ENCODE measurements at regions not wholly inside any gene's neighbourhood (a gene's known extent, or its start where the extent isn't known, plus 50 kb on each side); places are given as distances from the start of the nearest gene placed in this dataset.

GRCh38 chr12:16688200-16688599 is 82.2 kb upstream of the LMO3 start:
- Mint-ChIP-seq H3K36me3 (no peaks in the 10 kb centered on the region), H3K27ac (0 out of 2 replicates have a peak overlapping the region, but pooled peaks have one; percentile 23), H3K9me3 (peaks cover 10% of the 10 kb centered on the region), H3K4me3 (no peak overlapping the region), H3K4me1 (0 out of 2 replicates have a peak, but pooled peaks cover 5% of the 10 kb centered on the region), H3K27me3 (ENCODE audit: low read depth) (no peaks in the 10 kb centered on the region)
- POLR2A ChIA-PET: no interaction called here
- DNase-seq (ENCODE audit: low spot score) (no peak), ATAC-seq (no peak)
- CTCF ChIA-PET: no interaction called here
- no peak for TF ChIP-seq E2F5 (CRISPR knock-in tag; IDR thresholded peaks at IDR 0.05)
- TF ChIP-seq ZNF121 (CRISPR knock-in tag; IDR thresholded peaks at IDR 0.05): no peak
- no peak for TF ChIP-seq MXD4 (CRISPR knock-in tag; IDR thresholded peaks at IDR 0.05; ENCODE audit: borderline replicate concordance)
- TF ChIP-seq ESRRA (CRISPR knock-in tag; IDR thresholded peaks at IDR 0.05; ENCODE audit: borderline replicate concordance): no peak
- TF ChIP-seq NFATC4 (CRISPR knock-in tag; IDR thresholded peaks at IDR 0.05): no peak

DNA sequence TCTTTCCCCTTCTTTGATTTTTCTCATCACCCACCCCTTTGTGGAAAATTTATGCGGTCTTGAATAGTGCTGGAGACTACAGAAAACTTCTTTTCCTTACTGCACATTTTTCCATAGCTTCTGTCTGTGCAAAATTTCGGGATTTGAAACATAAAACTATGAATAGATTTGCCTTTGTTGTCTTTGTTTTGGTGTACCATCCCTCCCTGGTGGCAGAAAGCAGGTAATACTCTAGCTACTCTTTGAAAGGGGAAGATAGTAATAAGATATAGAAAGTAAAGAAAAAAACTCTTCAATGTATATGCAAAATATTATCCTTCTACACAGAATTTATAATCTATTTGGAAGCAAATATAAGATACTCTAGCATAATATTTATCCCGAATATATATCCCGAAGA is 79.1 kb upstream of the LMO3 start:
- ATAC-seq (no peak), DNase-seq (ENCODE audit: low spot score) (no peak)
- Mint-ChIP-seq H3K27me3 (ENCODE audit: low read depth) (no peaks in the 10 kb centered on the region), H3K4me3 (no peak overlapping the region), H3K27ac (no peak overlapping the region), H3K4me1 (0 out of 2 replicates have a peak, but pooled peaks cover 3% of the 10 kb centered on the region), H3K9me3 (no peaks in the 10 kb centered on the region), H3K36me3 (no peaks in the 10 kb centered on the region)
- ChIA-PET CTCF (interaction anchor here (0.6 to 2.5 kb wide), 13 partner anchors 10 to 754 kb away, joined by 3 to 19 read pairs (median 5); no protein-coding TSS in a partner anchor), POLR2A (interaction anchor here (0.6 kb wide), 1 partner anchor 43 kb away, joined by 3 read pairs; no protein-coding TSS in a partner anchor)
- no peak for TF ChIP-seq ZBTB43 (CRISPR knock-in tag; IDR thresholded peaks at IDR 0.05)
- TF ChIP-seq SMAD3 (CRISPR knock-in tag; IDR thresholded peaks at IDR 0.05; ENCODE audit: borderline replicate concordance): no peak
- TF ChIP-seq ZNF425 (CRISPR knock-in tag; conservative IDR thresholded peaks at IDR 0.05): no peak
- no peak for TF ChIP-seq ZNF281 (CRISPR knock-in tag; IDR thresholded peaks at IDR 0.05)
- TF ChIP-seq, protein P1, sequence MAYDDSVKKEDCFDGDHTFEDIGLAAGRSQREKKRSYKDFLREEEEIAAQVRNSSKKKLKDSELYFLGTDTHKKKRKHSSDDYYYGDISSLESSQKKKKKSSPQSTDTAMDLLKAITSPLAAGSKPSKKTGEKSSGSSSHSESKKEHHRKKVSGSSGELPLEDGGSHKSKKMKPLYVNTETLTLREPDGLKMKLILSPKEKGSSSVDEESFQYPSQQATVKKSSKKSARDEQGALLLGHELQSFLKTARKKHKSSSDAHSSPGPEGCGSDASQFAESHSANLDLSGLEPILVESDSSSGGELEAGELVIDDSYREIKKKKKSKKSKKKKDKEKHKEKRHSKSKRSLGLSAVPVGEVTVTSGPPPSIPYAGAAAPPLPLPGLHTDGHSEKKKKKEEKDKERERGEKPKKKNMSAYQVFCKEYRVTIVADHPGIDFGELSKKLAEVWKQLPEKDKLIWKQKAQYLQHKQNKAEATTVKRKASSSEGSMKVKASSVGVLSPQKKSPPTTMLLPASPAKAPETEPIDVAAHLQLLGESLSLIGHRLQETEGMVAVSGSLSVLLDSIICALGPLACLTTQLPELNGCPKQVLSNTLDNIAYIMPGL (CRISPR knock-in tag; IDR thresholded peaks at IDR 0.05): no peak
- TF ChIP-seq, protein P2, sequence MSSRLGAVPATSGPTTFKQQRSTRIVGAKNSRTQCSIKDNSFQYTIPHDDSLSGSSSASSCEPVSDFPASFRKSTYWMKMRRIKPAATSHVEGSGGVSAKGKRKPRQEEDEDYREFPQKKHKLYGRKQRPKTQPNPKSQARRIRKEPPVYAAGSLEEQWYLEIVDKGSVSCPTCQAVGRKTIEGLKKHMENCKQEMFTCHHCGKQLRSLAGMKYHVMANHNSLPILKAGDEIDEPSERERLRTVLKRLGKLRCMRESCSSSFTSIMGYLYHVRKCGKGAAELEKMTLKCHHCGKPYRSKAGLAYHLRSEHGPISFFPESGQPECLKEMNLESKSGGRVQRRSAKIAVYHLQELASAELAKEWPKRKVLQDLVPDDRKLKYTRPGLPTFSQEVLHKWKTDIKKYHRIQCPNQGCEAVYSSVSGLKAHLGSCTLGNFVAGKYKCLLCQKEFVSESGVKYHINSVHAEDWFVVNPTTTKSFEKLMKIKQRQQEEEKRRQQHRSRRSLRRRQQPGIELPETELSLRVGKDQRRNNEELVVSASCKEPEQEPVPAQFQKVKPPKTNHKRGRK (CRISPR knock-in tag; IDR thresholded peaks at IDR 0.05; ENCODE audit: borderline replicate concordance): no peak
- TF ChIP-seq ZNF317 (CRISPR knock-in tag; IDR thresholded peaks at IDR 0.05; ENCODE audit: borderline replicate concordance, low read depth): no peak
- TF ChIP-seq ZNF423 (CRISPR knock-in tag; IDR thresholded peaks at IDR 0.05): no peak
- TF ChIP-seq, protein P3, sequence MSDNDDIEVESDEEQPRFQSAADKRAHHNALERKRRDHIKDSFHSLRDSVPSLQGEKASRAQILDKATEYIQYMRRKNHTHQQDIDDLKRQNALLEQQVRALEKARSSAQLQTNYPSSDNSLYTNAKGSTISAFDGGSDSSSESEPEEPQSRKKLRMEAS (CRISPR knock-in tag; IDR thresholded peaks at IDR 0.05): no peak
- TF ChIP-seq JUN (CRISPR knock-in tag; IDR thresholded peaks at IDR 0.05): no peak
- no peak for TF ChIP-seq GABPB1 (CRISPR knock-in tag; IDR thresholded peaks at IDR 0.05)
- TF ChIP-seq SOX15 (CRISPR knock-in tag; IDR thresholded peaks at IDR 0.05): no peak
- TF ChIP-seq HMGA2 (CRISPR knock-in tag; IDR thresholded peaks at IDR 0.05): no peak
